H9 (cell line): ENCODE measurements at regions not wholly inside any gene's neighbourhood (a gene's known extent, or its start where the extent isn't known, plus 50 kb on each side); places are given as distances from the start of the nearest gene placed in this dataset.

Source experiments
- DNase-seq: peaks from one replicate; pipeline ENCODE4 v3.0.0-alpha.2; 2017
- H2AFZ ChIP-seq: one replicate; pipeline ENCODE4 v1.6.1; 2013; ENCODE audit warnings: mild to moderate bottlenecking, low read length, control low read depth, moderate library complexity
- H2AK5ac ChIP-seq: 2 replicates; pipeline ENCODE4 v1.6.1; 2013; ENCODE audit warnings: low read length, control low read depth, mixed read lengths; ENCODE audit not compliant: insufficient read length
- H2BK120ac ChIP-seq: one replicate; pipeline ENCODE4 v1.6.1; 2013; ENCODE audit warnings: low read depth, mild to moderate bottlenecking, low read length, control low read depth, inconsistent platforms; ENCODE audit not compliant: poor library complexity, severe bottlenecking
- H2BK12ac ChIP-seq: 2 replicates; pipeline ENCODE4 v1.6.1; 2013; ENCODE audit warnings: low read length, control low read depth, mixed read lengths, low read depth; ENCODE audit not compliant: insufficient read length
- H2BK15ac ChIP-seq: 2 replicates; pipeline ENCODE4 v1.6.1; 2013; ENCODE audit warnings: low read depth, low read length, control low read depth
- H2BK20ac ChIP-seq: one replicate; pipeline ENCODE4 v1.6.1; 2013; ENCODE audit warnings: low read depth, mild to moderate bottlenecking, low read length, control low read depth, inconsistent platforms; ENCODE audit not compliant: poor library complexity, severe bottlenecking
- H2BK5ac ChIP-seq: 2 replicates; pipeline ENCODE4 v1.6.1; 2013; ENCODE audit warnings: low read length, control low read depth, mixed read lengths; ENCODE audit not compliant: insufficient read length
- H3K14ac ChIP-seq: 2 replicates; pipeline ENCODE4 v1.6.1; 2013; ENCODE audit warnings: low read length, control low read depth; ENCODE audit not compliant: insufficient read depth
- H3K18ac ChIP-seq: 2 replicates; pipeline ENCODE4 v1.6.1; 2013; ENCODE audit warnings: low read depth, mild to moderate bottlenecking, mixed read lengths, low read length, control low read depth; ENCODE audit not compliant: insufficient read length
- H3K23ac ChIP-seq: 2 replicates; pipeline ENCODE4 v1.6.1; 2013; ENCODE audit warnings: low read length, control low read depth, mixed read lengths, low read depth; ENCODE audit not compliant: insufficient read length
- H3K23me2 ChIP-seq: 2 replicates; pipeline ENCODE4 v1.6.1; 2013; ENCODE audit warnings: low read depth, mild to moderate bottlenecking, mixed read lengths, low read length, control low read depth; ENCODE audit not compliant: insufficient read length, poor library complexity, severe bottlenecking
- H3K27ac ChIP-seq: 2 replicates; pipeline ENCODE4 v1.5.1; 2013; ENCODE audit warnings: low read length, control low read depth, mixed read lengths, low read depth; ENCODE audit not compliant: insufficient read length
- H3K27me3 ChIP-seq: 2 replicates; pipeline ENCODE4 v1.6.1; 2013; ENCODE audit warnings: low read length, control low read depth, inconsistent platforms; ENCODE audit not compliant: insufficient read depth
- H3K4ac ChIP-seq: 2 replicates; pipeline ENCODE4 v1.6.1; 2013; ENCODE audit warnings: low read depth, mild to moderate bottlenecking, control low read depth, inconsistent platforms, low read length, moderate library complexity
- H3K4me1 ChIP-seq: 2 replicates; pipeline ENCODE4 v1.6.1; 2013; ENCODE audit warnings: low read length, control low read depth, inconsistent platforms; ENCODE audit not compliant: insufficient read depth
- H3K4me2 ChIP-seq: 2 replicates; pipeline ENCODE4 v1.6.1; 2013; ENCODE audit warnings: low read length, control low read depth, mixed read lengths; ENCODE audit not compliant: insufficient read length, insufficient read depth
- H3K56ac ChIP-seq: 2 replicates; pipeline ENCODE4 v1.6.1; 2013; ENCODE audit warnings: low read depth, mild to moderate bottlenecking, mixed read lengths, low read length, control low read depth; ENCODE audit not compliant: insufficient read length
- H3K79me1 ChIP-seq: 2 replicates; pipeline ENCODE4 v1.6.1; 2013; ENCODE audit warnings: low read depth, mild to moderate bottlenecking, moderate library complexity, low read length, control low read depth, inconsistent platforms; ENCODE audit not compliant: insufficient read depth, poor library complexity, severe bottlenecking
- H3K79me2 ChIP-seq: 2 replicates; pipeline ENCODE4 v1.6.1; 2013; ENCODE audit warnings: low read length, control low read depth, inconsistent platforms; ENCODE audit not compliant: insufficient read depth
- H3K9ac ChIP-seq: 2 replicates; pipeline ENCODE4 v1.6.1; 2013; ENCODE audit warnings: low read length, control low read depth, mixed read lengths; ENCODE audit not compliant: insufficient read length; ENCODE audit errors: extremely low read depth
- H3K9me3 ChIP-seq: one replicate; pipeline ENCODE4 v1.6.1; 2013; ENCODE audit warnings: low read depth, low read length, inconsistent platforms; ENCODE audit not compliant: control insufficient read depth
- H3T11ph ChIP-seq: one replicate; pipeline ENCODE4 v1.6.1; 2013; ENCODE audit warnings: mild to moderate bottlenecking, low read length, control low read depth, inconsistent platforms
- H4K20me1 ChIP-seq: one replicate; pipeline ENCODE4 v1.6.1; 2013; ENCODE audit not compliant: control insufficient read depth, insufficient read length, insufficient read depth
- H4K5ac ChIP-seq: 2 replicates; pipeline ENCODE4 v1.6.1; 2013; ENCODE audit warnings: low read depth, mild to moderate bottlenecking, mixed read lengths, low read length, control low read depth; ENCODE audit not compliant: insufficient read length
- H4K8ac ChIP-seq: replicated peaks from 2 replicates; pipeline ENCODE4 v1.6.1; 2013; ENCODE audit warnings: low read length, control low read depth, mixed read lengths, low read depth; ENCODE audit not compliant: insufficient read length
- H4K91ac ChIP-seq: 2 replicates; pipeline ENCODE4 v1.6.1; 2013; ENCODE audit warnings: low read depth, mild to moderate bottlenecking, moderate library complexity, mixed read lengths, low read length, control low read depth; ENCODE audit not compliant: insufficient read length
- H3K27ac Mint-ChIP-seq, 3 experiments: 2 replicates in 2 of 3; 3 replicates in 1 of 3; pipeline ENCODE4 v1.8.0; 2020 to 2021; ENCODE audit warnings: mixed read lengths in 3 of 3, mild to moderate bottlenecking in 1 of 3, moderate library complexity in 1 of 3
- H3K27me3 Mint-ChIP-seq: 2 replicates; pipeline ENCODE4 v1.8.0; 2021; ENCODE audit warnings: low read depth, mild to moderate bottlenecking, moderate library complexity, mixed read lengths
- H3K36me3 Mint-ChIP-seq, 3 experiments: 2 replicates in 2 of 3; 3 replicates in 1 of 3; pipeline ENCODE4 v1.8.0; 2020 to 2021; ENCODE audit warnings: low read depth in 3 of 3, mixed read lengths in 3 of 3; ENCODE audit not compliant: insufficient read depth in 1 of 3
- H3K4me1 Mint-ChIP-seq, 2 experiments: 2 replicates each; pipeline ENCODE4 v1.8.0; 2020; ENCODE audit warnings: mixed read lengths in 2 of 2
- H3K4me3 Mint-ChIP-seq, 2 experiments: 2 replicates in 1 of 2; 3 replicates in 1 of 2; pipeline ENCODE4 v1.8.0; 2020 to 2021; ENCODE audit warnings: mild to moderate bottlenecking in 2 of 2, mixed read lengths in 2 of 2, moderate library complexity in 1 of 2
- H3K9me3 Mint-ChIP-seq, 2 experiments: 2 replicates in 1 of 2; 3 replicates in 1 of 2; pipeline ENCODE4 v1.8.0; 2020; ENCODE audit warnings: mild to moderate bottlenecking in 2 of 2, mixed read lengths in 2 of 2, moderate library complexity in 1 of 2
- CTCF ChIP-seq: fragments of 200-600 bp; sonication (generic); conservative IDR thresholded peaks from 3 replicates; pipeline ENCODE4 v1.8.0; 2021; ENCODE audit warnings: antibody characterized with exemption, mild to moderate bottlenecking
- WGBS: extraction: QIAGEN DNeasy Blood & Tissue Kit; methylation state at CpG from one replicate; pipeline ENCODE4 v1.1.7; 2013; ENCODE audit warnings: missing lambda C conversion rate, low lambda C conversion rate, mixed read lengths; ENCODE audit not compliant: insufficient read length; ENCODE audit errors: extremely low coverage; 5-methylcytosine and 5-hydroxymethylcytosine counted together

- Mint-ChIP-seq H3K27ac (no peak overlapping the region), H3K36me3 (peaks cover 0 to 6% (median 0%) of the 10 kb centered on the region in 3 experiments; a peak in 3 of 7 replicates), H3K9me3 (no peaks in the 10 kb centered on the region; a peak in 1 of 5 replicates), H3K27me3 (no peaks in the 10 kb centered on the region; the same call in 1 of the 2 replicates), H3K4me1 (peaks cover 13 to 15% of the 10 kb centered on the region in 2 experiments), H3K4me3 (no peak overlapping the region)
- no peak for TF ChIP-seq CTCF
- H3K79me1 ChIP-seq: no peaks in the 10 kb centered on the region
- no peak overlapping the region for H4K8ac ChIP-seq
- no peak overlapping the region for H3K4me2 ChIP-seq
- H3K9ac ChIP-seq: no peak overlapping the region
- H2BK12ac ChIP-seq: no peak overlapping the region
- no peaks in the 10 kb centered on the region for H3K27me3 ChIP-seq
- no peaks in the 10 kb centered on the region for H4K20me1 ChIP-seq
- H4K5ac ChIP-seq: no peak overlapping the region
- no peak overlapping the region for H3K56ac ChIP-seq
- H3K9me3 ChIP-seq: no peaks in the 10 kb centered on the region
- no peak overlapping the region for H3K18ac ChIP-seq
- H2BK20ac ChIP-seq: no peak overlapping the region
- H2AK5ac ChIP-seq: no peak overlapping the region
- no peak overlapping the region for H2BK5ac ChIP-seq
- DNase-seq: no peak
- H2BK15ac ChIP-seq: no peak overlapping the region
- no peaks in the 10 kb centered on the region for H3K23me2 ChIP-seq
- no peak overlapping the region for H3K4ac ChIP-seq
- no peak overlapping the region for H3T11ph ChIP-seq
- H4K91ac ChIP-seq: no peak overlapping the region
- no peak overlapping the region for H3K27ac ChIP-seq
- H2AFZ ChIP-seq: no peak overlapping the region
- no CpG with 5 or more reads among the region's 1 CpG for WGBS
- H3K23ac ChIP-seq: no peak overlapping the region
- no peak overlapping the region for H3K14ac ChIP-seq
- no peaks in the 10 kb centered on the region for H3K79me2 ChIP-seq
- no peaks in the 10 kb centered on the region for H3K4me1 ChIP-seq
- no peak overlapping the region for H2BK120ac ChIP-seq
Observed at GRCh38 chrX:6372981-6373380, 144.3 kb upstream of the NLGN4X start.
